Uterus (tissue), 2 donors: ENCODE measurements at regions not wholly inside any gene's neighbourhood (a gene's known extent, or its start where the extent isn't known, plus 50 kb on each side); places are given as distances from the start of the nearest gene placed in this dataset.

Source experiments
- POLR2A ChIP-seq, 2 donors: fragments of 450-650 bp; IDR thresholded peaks; one replicate each; pipeline ENCODE4 v1.6.1; 2016; ENCODE audit warnings: antibody characterized with exemption in 2 of 2, mild to moderate bottlenecking in 1 of 2, moderate library complexity in 1 of 2
- TF ChIP-seq, protein P1 (sequence below), 4 experiments: fragments of 200-600 bp in 2 of 4; fragments of 450-650 bp in 2 of 4; sonication (generic) in 2 of 4; IDR thresholded peaks; one replicate each; pipeline ENCODE4 v1.5.1; 2016 to 2019; ENCODE audit warnings: antibody characterized with exemption in 4 of 4, mild to moderate bottlenecking in 2 of 4, moderate library complexity in 1 of 4

DNA sequence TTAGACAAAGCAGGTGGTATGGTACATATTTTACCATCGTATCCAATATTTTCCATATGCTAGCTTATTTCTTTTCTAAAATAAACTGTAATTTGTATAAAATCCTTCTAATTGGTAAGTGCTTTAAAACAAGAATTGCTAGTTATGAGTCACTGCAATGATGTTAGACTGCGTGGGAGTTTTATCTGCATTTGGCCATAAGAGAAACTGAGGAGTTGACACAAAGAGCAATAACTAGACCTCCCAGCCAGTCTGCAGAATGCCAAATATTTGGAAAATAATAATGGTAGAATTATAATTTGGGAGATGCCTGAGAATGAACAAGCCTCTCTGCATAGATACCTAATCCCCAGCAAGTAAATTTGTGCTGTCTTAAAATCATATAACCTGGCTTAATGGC is 61.7 kb upstream of the PTPRR start:
- TF ChIP-seq, protein P1, sequence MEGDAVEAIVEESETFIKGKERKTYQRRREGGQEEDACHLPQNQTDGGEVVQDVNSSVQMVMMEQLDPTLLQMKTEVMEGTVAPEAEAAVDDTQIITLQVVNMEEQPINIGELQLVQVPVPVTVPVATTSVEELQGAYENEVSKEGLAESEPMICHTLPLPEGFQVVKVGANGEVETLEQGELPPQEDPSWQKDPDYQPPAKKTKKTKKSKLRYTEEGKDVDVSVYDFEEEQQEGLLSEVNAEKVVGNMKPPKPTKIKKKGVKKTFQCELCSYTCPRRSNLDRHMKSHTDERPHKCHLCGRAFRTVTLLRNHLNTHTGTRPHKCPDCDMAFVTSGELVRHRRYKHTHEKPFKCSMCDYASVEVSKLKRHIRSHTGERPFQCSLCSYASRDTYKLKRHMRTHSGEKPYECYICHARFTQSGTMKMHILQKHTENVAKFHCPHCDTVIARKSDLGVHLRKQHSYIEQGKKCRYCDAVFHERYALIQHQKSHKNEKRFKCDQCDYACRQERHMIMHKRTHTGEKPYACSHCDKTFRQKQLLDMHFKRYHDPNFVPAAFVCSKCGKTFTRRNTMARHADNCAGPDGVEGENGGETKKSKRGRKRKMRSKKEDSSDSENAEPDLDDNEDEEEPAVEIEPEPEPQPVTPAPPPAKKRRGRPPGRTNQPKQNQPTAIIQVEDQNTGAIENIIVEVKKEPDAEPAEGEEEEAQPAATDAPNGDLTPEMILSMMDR (IDR thresholded peaks at IDR 0.05), result no peak
- no peak for TF ChIP-seq POLR2A (IDR thresholded peaks at IDR 0.05)
